HEK293T (cell line): ENCODE measurements at regions not wholly inside any gene's neighbourhood (a gene's known extent, or its start where the extent isn't known, plus 50 kb on each side); places are given as distances from the start of the nearest gene placed in this dataset.

ENCODE experiments used
- BHLHE40 ChIP-seq: fragments of 450-650 bp; IDR thresholded peaks from 2 replicates; pipeline ENCODE4 v1.6.1; 2016; ENCODE audit warnings: mild to moderate bottlenecking, moderate library complexity, borderline replicate concordance
- ELF4 ChIP-seq: fragments of 450-650 bp; IDR thresholded peaks from 2 replicates; pipeline ENCODE4 v1.6.1; 2017; ENCODE audit warnings: antibody characterized with exemption
- FOXA1 ChIP-seq: fragments of 450-650 bp; IDR thresholded peaks from 2 replicates; pipeline ENCODE4 v1.6.1; 2016; ENCODE audit warnings: mild to moderate bottlenecking
- FOXK2 ChIP-seq: fragments of 450-650 bp; IDR thresholded peaks from 2 replicates; pipeline ENCODE4 v1.6.1; 2016; ENCODE audit warnings: mild to moderate bottlenecking
- FOXM1 ChIP-seq: fragments of 450-650 bp; IDR thresholded peaks from 2 replicates; pipeline ENCODE4 v1.6.1; 2017; ENCODE audit warnings: mild to moderate bottlenecking, borderline replicate concordance
- LEF1 ChIP-seq: fragments of 450-650 bp; IDR thresholded peaks from 2 replicates; pipeline ENCODE4 v1.6.1; 2017; ENCODE audit warnings: mild to moderate bottlenecking, borderline replicate concordance
- NFRKB ChIP-seq: fragments of 450-650 bp; IDR thresholded peaks from 2 replicates; pipeline ENCODE4 v1.6.1; 2016; ENCODE audit warnings: mild to moderate bottlenecking, moderate library complexity
- PKNOX1 ChIP-seq: fragments of 450-650 bp; IDR thresholded peaks from 2 replicates; pipeline ENCODE4 v1.6.1; 2016
- SP1 ChIP-seq: fragments of 450-650 bp; IDR thresholded peaks from 2 replicates; pipeline ENCODE4 v1.6.1; 2017
- SUZ12 ChIP-seq: fragments of 450-650 bp; IDR thresholded peaks from 2 replicates; pipeline ENCODE4 v1.6.1; 2016; ENCODE audit warnings: mild to moderate bottlenecking
- TARDBP ChIP-seq: fragments of 450-650 bp; IDR thresholded peaks from 2 replicates; pipeline ENCODE4 v1.6.1; 2016

- TF ChIP-seq PKNOX1 = no peak
- no peak for TF ChIP-seq FOXK2
- TF ChIP-seq SP1 = no peak
- no peak for TF ChIP-seq LEF1
- no peak for TF ChIP-seq ELF4
- TF ChIP-seq NFRKB = no peak
- no peak for TF ChIP-seq FOXM1
- no peak for TF ChIP-seq TARDBP
- TF ChIP-seq BHLHE40 = no peak
- TF ChIP-seq FOXA1 = no peak
- TF ChIP-seq SUZ12 = no peak
Observed at GRCh38 chr15:75775296-75776064, 62.8 kb upstream of the CSPG4 start.
